Ovary (tissue), 3 donors: ENCODE measurements at regions not wholly inside any gene's neighbourhood (a gene's known extent, or its start where the extent isn't known, plus 50 kb on each side); places are given as distances from the start of the nearest gene placed in this dataset.

Experiments used
- EP300 ChIP-seq: sonication (generic); formaldehyde crosslinking; IDR thresholded peaks from one replicate; pipeline ENCODE4 v1.6.1; 2017; ENCODE audit warnings: antibody characterized with exemption
- TF ChIP-seq, protein P1 (sequence below), 3 donors: fragments of 450-650 bp in 2 of 3; fragments of 200-600 bp in 1 of 3; IDR thresholded peaks; one replicate each; pipeline versions ENCODE4 v1.5.1 to v1.8.0; 2016 to 2022; ENCODE audit warnings: antibody characterized with exemption in 3 of 3, mild to moderate bottlenecking in 1 of 3
- donor health status: DM: no; HTN: no; CAD: no.

DNA sequence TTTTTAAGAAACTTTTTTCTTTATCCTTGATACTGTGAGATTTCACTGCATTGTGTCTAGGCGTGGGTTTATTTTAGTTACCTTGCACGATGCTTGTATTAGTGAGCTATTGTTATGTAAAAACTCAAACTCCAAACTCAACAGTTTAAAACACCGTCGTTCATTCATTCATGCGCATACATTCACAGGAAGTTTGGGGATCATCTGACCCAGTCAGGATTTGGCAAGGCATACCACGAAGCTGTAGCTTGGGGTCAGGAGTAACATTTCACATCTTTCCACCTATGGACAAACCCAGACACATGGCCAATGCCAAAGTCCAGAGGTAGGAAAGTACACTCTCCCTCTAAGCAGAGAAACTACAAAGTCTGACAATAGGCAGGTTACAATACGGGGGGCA lies 324.6 kb upstream of the CHRM3 start:
- TF ChIP-seq, protein P1, sequence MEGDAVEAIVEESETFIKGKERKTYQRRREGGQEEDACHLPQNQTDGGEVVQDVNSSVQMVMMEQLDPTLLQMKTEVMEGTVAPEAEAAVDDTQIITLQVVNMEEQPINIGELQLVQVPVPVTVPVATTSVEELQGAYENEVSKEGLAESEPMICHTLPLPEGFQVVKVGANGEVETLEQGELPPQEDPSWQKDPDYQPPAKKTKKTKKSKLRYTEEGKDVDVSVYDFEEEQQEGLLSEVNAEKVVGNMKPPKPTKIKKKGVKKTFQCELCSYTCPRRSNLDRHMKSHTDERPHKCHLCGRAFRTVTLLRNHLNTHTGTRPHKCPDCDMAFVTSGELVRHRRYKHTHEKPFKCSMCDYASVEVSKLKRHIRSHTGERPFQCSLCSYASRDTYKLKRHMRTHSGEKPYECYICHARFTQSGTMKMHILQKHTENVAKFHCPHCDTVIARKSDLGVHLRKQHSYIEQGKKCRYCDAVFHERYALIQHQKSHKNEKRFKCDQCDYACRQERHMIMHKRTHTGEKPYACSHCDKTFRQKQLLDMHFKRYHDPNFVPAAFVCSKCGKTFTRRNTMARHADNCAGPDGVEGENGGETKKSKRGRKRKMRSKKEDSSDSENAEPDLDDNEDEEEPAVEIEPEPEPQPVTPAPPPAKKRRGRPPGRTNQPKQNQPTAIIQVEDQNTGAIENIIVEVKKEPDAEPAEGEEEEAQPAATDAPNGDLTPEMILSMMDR (IDR thresholded peaks at IDR 0.05), result no peak
- TF ChIP-seq EP300, result no peak
